ENCODE measurements at regions not wholly inside any gene's neighbourhood (a gene's known extent, or its start where the extent isn't known, plus 50 kb on each side); places are given as distances from the start of the nearest gene placed in this dataset.

GRCh38 chr18:10035281-10035991 lies 121.6 kb downstream of the VAPA start:
- H3K27me3 ChIP-seq, result no peaks in the 10 kb centered on the region
- H3K4me3 ChIP-seq, result no peak overlapping the region
- peak overlapping the region; percentile 53 for H3K27ac ChIP-seq
- H3K4me1 ChIP-seq, result peaks cover 28% of the 10 kb centered on the region
- intact Hi-C loops (cut with DNase I), result no loop called here
- no peaks in the 10 kb centered on the region for H3K9me3 ChIP-seq
- ATAC-seq, result peak; percentile 88
- no peaks in the 10 kb centered on the region for H3K36me3 ChIP-seq
- peak; percentile 81 for DNase-seq
- no peak for TF ChIP-seq CTCF (IDR thresholded peaks at IDR 0.05)

- Histone ChIP-seq H3K4me1 (peaks cover 28% of the 10 kb centered on the region), H3K36me3 (no peaks in the 10 kb centered on the region), H3K4me3 (no peak overlapping the region), H3K27me3 (no peaks in the 10 kb centered on the region), H3K9me3 (peaks cover under 1% of the 10 kb centered on the region), H3K27ac (no peak overlapping the region)
- intact Hi-C loops (cut with DNase I), result no loop called here
- DNase-seq (no peak), ATAC-seq (no peak)
- no peak for TF ChIP-seq CTCF (IDR thresholded peaks at IDR 0.05)
Measured at GRCh38 chr18:10036479-10036878, 122.7 kb downstream of the VAPA start.

- TF ChIP-seq CTCF (IDR thresholded peaks at IDR 0.05), result no peak
- Histone ChIP-seq H3K27ac (no peak overlapping the region), H3K36me3 (no peaks in the 10 kb centered on the region), H3K9me3 (peaks cover 7% of the 10 kb centered on the region), H3K27me3 (no peaks in the 10 kb centered on the region), H3K4me3 (no peak overlapping the region), H3K4me1 (peaks cover 28% of the 10 kb centered on the region)
- DNase-seq (no peak), ATAC-seq (no peak)
- intact Hi-C loops (cut with DNase I), result no loop called here
Measured at GRCh38 chr18:10037181-10037580, 123.4 kb downstream of the VAPA start.

GRCh38 chr18:10038268-10038667 lies 124.5 kb downstream of the VAPA start:
- peaks cover 14% of the 10 kb centered on the region for H3K9me3 ChIP-seq
- no peak for ATAC-seq
- H3K4me1 ChIP-seq, result peaks cover 17% of the 10 kb centered on the region
- H3K27me3 ChIP-seq, result no peaks in the 10 kb centered on the region
- no peaks in the 10 kb centered on the region for H3K36me3 ChIP-seq
- H3K27ac ChIP-seq, result no peak overlapping the region
- H3K4me3 ChIP-seq, result no peak overlapping the region
- DNase-seq, result no peak
- no peak for TF ChIP-seq CTCF (IDR thresholded peaks at IDR 0.05)
- intact Hi-C loops (cut with DNase I), result no loop called here

- H3K27ac ChIP-seq, result peak overlapping the region; percentile 86
- DNase-seq, result no peak
Measured at GRCh38 chr18:10040287-10041011, 126.6 kb downstream of the VAPA start.

More at GRCh38 chr18:10040287-10041011, 126.6 kb downstream of the VAPA start:
- Histone ChIP-seq H3K4me3 (no peak overlapping the region), H3K4me1 (peaks cover 7% of the 10 kb centered on the region), H3K9me3 (peaks cover 14% of the 10 kb centered on the region), H3K27me3 (no peaks in the 10 kb centered on the region), H3K36me3 (no peaks in the 10 kb centered on the region)
- no peak for TF ChIP-seq CTCF (IDR thresholded peaks at IDR 0.05)
- intact Hi-C loops (cut with DNase I), result no loop called here
- ATAC-seq, result peak; percentile 45
